GM18505 (cell line): ENCODE measurements at regions not wholly inside any gene's neighbourhood (a gene's known extent, or its start where the extent isn't known, plus 50 kb on each side); places are given as distances from the start of the nearest gene placed in this dataset.

ENCODE experiments used
- ATAC-seq: cut with Tn5 transposase; IDR thresholded peaks from one replicate; pipeline ENCODE4 v1.9.1; 2021; ENCODE audit not compliant: unreplicated experiment
- POLR2A ChIP-seq: IDR thresholded peaks from 4 replicates; pipeline ENCODE4 v1.6.1; 2011; ENCODE audit warnings: borderline replicate concordance; ENCODE audit not compliant: insufficient read depth, insufficient read length; ENCODE audit errors: extremely low read depth

GRCh38 chr3:178445139-178445538 lies 91.1 kb upstream of the KCNMB2 start:
- ATAC-seq: no peak
- no peak for TF ChIP-seq POLR2A

DNA sequence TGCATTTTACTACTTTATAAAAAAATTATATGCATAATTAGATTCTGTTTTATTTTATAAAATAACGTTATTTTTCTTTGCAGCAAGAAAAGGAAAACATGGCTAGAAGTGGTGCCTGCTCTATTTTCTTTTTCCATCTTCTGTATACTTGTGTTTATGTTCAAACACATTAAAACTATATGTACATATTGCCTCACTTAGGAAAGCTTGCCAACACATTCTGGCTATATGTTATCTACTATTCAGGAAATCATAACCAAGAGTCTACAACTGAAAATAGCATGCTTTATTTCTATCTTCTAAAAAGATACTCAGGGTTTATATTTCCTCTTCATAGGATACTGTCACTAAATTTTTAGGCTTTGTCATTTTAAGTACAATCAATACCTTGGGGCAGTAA lies 90.2 kb upstream of the KCNMB2 start:
- ATAC-seq: no peak
- TF ChIP-seq POLR2A: no peak

DNA sequence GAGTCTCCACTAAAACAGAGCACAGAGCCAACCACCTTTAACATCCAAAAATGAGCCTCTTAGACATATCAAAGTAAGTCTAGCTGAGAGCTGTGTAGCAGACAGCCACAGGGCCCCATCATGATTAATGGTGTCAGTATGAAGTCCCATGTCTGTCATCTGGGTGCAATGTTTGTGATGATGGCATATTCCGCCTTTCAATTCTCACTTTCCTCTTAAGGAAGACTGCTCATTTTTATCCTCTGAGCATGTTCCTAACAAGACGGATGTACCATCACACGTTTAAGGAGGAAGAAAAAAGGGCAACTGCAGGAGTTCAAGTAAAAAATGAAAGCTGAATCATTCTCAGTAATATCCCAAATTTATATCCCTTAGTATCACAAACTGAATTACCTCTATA lies 85.8 kb upstream of the KCNMB2 start:
- ATAC-seq: no peak
- no peak for TF ChIP-seq POLR2A

DNA sequence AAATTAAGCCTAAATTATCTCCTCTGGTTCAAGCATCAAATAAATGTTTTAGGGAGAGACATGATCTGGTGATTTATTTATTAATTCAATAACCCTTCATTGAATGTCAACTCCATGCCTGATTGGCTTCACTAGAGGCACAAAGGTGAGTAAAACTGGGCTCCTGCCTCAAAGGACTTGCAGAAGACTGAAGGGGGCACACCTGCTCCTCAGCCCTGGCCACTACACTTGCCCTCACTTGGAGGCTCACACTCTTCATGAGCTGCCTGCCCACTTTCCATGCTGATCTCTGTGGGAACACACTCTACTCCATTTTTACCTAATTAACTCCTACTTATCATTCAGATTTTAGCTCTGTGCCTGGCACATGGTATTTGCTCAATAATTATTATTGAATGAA lies 84.4 kb upstream of the KCNMB2 start:
- TF ChIP-seq POLR2A: no peak
- ATAC-seq: no peak

DNA sequence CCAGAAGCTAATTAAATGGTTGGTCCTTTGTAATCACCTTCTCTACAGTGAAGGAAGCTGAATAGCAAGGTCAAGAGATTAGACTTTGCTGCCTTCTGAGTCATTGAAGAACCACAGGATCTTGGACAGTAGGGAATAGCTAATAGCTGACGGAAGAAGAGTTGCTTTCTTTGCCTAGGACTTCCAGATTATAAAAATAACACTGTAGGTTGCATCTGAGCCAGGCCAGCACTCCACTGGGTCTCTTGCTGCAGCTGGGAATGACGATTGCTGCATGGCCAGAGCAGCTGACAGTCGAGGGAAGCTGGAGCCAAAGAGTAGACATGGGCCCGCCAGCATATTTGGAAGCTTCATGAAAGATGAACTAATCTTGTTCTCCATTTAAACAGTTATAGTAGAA lies 81.5 kb upstream of the KCNMB2 start:
- ATAC-seq: no peak
- no peak for TF ChIP-seq POLR2A

GRCh38 chr3:178455226-178455625 lies 81.0 kb upstream of the KCNMB2 start:
- TF ChIP-seq POLR2A: no peak
- ATAC-seq: no peak

DNA sequence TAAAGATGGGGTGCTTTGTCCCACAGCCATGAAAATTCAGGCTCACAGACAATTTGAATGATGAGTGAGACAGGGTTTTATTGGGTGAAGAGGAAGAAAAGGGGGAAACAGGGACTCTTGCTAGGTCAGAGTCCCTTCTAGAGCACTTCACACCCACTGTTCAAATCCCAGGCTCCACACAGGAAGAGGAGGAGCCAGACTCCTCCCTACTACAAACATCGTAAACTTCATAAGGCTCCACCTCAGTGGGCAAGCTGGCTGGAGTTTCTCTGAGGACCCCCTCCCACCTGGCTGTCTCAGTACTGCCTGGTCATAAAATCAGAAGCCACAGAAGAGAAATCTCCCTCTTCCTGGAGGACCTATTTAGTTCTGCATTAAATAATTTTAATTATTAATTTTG lies 80.3 kb upstream of the KCNMB2 start:
- TF ChIP-seq POLR2A: no peak
- ATAC-seq: no peak

GRCh38 chr3:178456621-178457285 lies 79.5 kb upstream of the KCNMB2 start:
- TF ChIP-seq POLR2A: no peak
- no peak for ATAC-seq

DNA sequence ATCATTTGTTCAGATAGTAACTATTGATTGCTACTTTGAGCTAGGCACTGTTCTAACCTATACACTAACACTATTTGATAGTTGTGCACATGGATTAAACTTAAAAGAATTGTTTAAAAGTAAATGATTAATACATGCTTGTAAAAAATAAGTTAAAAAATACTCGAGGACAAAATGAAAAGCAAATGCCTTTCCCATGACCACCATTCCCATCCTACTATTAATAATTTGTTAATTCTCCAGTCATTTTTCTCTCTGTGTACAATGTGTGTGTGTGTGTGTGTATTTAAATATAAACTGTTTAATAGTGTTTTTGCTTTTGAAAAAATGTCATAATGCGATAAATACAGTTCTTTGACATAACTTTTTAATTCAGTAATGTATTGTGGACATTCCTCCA lies 78.7 kb upstream of the KCNMB2 start:
- TF ChIP-seq POLR2A: no peak
- no peak for ATAC-seq

DNA sequence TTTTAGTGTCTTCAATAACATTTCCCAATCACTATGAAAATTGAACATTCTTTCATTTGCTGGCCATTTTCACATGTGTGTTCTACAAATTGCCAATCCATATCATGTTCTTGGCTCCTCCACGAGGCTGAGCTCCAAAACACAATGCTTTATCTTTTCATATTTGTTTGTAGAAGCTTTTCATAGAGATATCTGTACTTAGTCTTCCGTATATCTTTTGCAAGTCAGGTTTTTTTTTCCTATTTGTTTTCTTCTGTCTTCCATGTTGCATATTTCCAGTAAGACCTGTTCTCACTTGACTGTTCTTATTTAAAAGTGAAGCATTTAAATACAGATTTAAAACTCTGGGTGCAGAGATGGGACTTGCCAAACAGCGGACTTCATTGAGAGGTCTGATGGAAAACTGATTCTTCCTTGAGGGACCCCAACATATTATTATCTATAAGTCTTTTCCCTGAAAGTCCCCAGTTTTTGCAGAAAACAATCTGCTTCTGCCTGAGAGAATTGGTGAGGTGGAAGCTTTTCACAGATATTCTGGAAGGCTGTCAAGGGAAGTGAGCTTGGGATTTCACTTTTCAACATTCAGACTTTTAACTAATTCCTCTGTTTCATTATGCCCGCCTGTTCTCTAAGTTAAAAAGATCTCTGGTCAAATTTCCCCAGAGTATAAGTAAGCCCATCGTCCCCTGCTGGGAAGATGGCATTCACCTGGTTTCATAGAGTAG lies 77.8 kb upstream of the KCNMB2 start:
- no peak for ATAC-seq
- no peak for TF ChIP-seq POLR2A

DNA sequence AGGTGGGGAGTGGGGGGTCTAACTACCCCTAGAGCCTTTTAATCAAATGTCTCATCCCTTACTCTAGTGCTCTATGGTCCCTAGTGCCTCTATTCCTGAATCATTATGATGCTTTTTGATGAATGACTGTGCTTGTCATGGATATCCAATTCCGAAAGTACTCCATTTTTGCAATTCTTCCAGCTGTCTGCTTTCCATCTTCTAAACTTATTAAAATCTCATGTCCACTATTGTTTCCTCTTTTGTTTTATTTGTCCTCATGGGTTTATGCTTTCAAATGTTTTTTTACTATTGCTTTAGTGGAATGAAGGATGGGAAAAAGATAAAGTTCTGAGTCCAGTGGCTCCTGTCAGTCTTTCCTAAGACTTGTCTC lies 77.2 kb upstream of the KCNMB2 start:
- no peak for ATAC-seq
- no peak for TF ChIP-seq POLR2A

DNA sequence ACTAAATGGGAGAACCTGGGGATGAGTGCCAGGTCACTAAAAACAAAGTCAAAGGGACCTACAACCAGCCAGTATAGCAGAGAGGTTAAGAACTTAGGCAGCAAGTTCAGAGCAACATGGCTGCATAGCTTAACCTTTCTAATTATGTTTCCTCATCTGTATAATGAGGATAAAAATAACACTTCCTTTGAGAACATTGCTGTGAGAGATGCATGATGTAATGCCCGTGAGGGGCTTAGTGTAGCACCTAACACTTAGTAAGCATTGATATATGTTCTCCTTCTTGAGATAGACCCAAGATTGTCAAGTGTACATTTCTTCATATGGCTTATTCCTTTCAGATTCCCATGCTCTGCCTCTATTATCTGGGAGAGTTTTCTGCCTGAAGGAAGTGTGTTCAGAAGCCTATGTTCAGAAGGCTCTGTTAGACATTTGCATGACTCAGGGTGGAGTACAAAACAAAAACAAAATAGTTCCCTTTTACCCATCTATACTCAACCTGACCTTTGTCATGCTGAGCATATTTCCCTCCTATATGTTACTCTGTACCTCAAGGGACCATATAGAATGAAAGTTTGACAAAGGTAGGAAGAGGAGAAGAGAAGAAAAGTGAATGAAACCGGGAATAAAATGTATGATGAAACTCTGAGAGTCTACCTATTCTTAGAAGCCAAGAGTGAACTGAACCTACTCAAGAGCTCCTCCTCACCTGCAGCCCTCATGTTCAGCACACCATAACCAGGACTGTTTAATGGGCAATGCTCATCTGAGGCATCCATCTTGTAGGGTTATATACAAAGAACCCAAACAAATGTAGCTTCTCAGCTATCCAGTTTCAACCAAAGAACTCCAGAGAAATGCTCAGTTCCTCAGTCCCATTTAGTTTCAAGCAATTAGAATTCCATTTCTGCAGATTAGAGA lies 70.7 kb upstream of the KCNMB2 start:
- no peak for ATAC-seq
- TF ChIP-seq POLR2A: no peak

GRCh38 chr3:178472941-178473340 lies 63.3 kb upstream of the KCNMB2 start:
- no peak for TF ChIP-seq POLR2A
- ATAC-seq: no peak
